Body of pancreas (tissue), 4 donors: ENCODE measurements at regions not wholly inside any gene's neighbourhood (a gene's known extent, or its start where the extent isn't known, plus 50 kb on each side); places are given as distances from the start of the nearest gene placed in this dataset.
"Not testable (repeated sequence)": the region's sequence is repeated elsewhere in the genome, so short reads cannot be mapped to it uniquely, and the experiment has no call there.

ENCODE experiments used
- POLR2A ChIP-seq, 3 donors: fragments of 450-650 bp; IDR thresholded peaks; one replicate each; pipeline ENCODE4 v1.6.1; 2016; ENCODE audit warnings: antibody characterized with exemption in 3 of 3, mild to moderate bottlenecking in 2 of 3
- TF ChIP-seq, protein P1 (sequence below), 7 experiments: fragments of 450-650 bp in 4 of 7; fragments of 200-600 bp in 3 of 7; sonication (generic) in 3 of 7; IDR thresholded peaks; one replicate each; pipeline ENCODE4 v1.5.1; 2016 to 2019; ENCODE audit warnings: antibody characterized with exemption in 7 of 7

DNA sequence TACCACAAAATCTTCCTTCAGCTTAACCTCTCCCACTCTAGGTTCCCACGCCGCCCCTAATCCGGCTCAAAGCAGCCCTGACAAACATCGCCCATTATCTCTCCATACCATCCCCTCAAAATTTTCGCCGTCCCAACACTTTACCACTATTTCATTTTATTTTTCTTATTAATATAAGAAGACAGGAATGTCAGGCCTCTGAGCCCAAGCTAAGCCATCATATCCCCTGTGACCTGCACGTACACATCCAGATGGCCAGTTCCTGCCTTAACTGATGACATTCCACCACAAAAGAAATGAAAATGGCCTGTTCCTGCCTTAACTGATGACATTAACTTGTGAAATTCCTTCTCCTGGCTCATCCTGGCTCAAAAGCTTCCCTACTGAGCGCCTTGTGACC lies 243.4 kb upstream of the PROK2 start:
- TF ChIP-seq, protein P1, sequence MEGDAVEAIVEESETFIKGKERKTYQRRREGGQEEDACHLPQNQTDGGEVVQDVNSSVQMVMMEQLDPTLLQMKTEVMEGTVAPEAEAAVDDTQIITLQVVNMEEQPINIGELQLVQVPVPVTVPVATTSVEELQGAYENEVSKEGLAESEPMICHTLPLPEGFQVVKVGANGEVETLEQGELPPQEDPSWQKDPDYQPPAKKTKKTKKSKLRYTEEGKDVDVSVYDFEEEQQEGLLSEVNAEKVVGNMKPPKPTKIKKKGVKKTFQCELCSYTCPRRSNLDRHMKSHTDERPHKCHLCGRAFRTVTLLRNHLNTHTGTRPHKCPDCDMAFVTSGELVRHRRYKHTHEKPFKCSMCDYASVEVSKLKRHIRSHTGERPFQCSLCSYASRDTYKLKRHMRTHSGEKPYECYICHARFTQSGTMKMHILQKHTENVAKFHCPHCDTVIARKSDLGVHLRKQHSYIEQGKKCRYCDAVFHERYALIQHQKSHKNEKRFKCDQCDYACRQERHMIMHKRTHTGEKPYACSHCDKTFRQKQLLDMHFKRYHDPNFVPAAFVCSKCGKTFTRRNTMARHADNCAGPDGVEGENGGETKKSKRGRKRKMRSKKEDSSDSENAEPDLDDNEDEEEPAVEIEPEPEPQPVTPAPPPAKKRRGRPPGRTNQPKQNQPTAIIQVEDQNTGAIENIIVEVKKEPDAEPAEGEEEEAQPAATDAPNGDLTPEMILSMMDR (IDR thresholded peaks at IDR 0.05) = not testable (repeated sequence)
- TF ChIP-seq POLR2A (IDR thresholded peaks at IDR 0.05) = not testable (repeated sequence)
